B cell (primary cell): ENCODE measurements at regions not wholly inside any gene's neighbourhood (a gene's known extent, or its start where the extent isn't known, plus 50 kb on each side); places are given as distances from the start of the nearest gene placed in this dataset.

Source experiments
- ATAC-seq: fragments of 200-7000 bp; cut with Tn5 transposase; one replicate; pipeline ENCODE4 v1.10.0; 2021; ENCODE audit warnings: low read depth, mild to moderate bottlenecking, moderate number of reproducible peaks, moderate library complexity
- CTCF ChIA-PET: fragments of 350-600 bp; sonication (Branson Sonifier 250); formaldehyde crosslinking; loops from one replicate; lab custom pipeline; 2021; ENCODE audit warnings: antibody characterized with exemption, inconsistent platforms; lab: Charles Lee
- POLR2A ChIA-PET: fragments of 350-600 bp; sonication (Branson Sonifier 250); formaldehyde crosslinking; loops from one replicate; lab custom pipeline; 2021; ENCODE audit warnings: antibody characterized with exemption; lab: Charles Lee
- DNase-seq: peaks from one replicate; pipeline ENCODE4 v3.0.0; 2013
- H2AFZ ChIP-seq: 2 replicates; pipeline ENCODE4 v1.6.1; 2012; ENCODE audit warnings: mild to moderate bottlenecking, low read depth, low read length; ENCODE audit not compliant: insufficient read depth, poor library complexity, severe bottlenecking
- H3K27ac ChIP-seq, 2 donors: 1 replicate in 1 of 2; 2 replicates in 1 of 2; pipeline ENCODE4 v1.5.1; 2012 to 2013; ENCODE audit warnings: low read length in 2 of 2, mild to moderate bottlenecking in 2 of 2, moderate library complexity in 1 of 2
- H3K27me3 ChIP-seq, 4 experiments: fragments of 200-600 bp in 1 of 4; sonication (generic) in 1 of 4; replicated peaks in 1 of 4; 1 replicate in 2 of 4; 2 replicates in 2 of 4; pipeline versions ENCODE4 v1.6.1 to v1.7.0; 2013 to 2016; ENCODE audit warnings: low read length in 3 of 4, mild to moderate bottlenecking in 2 of 4, mixed read lengths in 1 of 4, moderate library complexity in 1 of 4; ENCODE audit not compliant: insufficient read depth in 4 of 4, control insufficient read depth in 3 of 4; ENCODE audit errors: control extremely low read depth in 1 of 4
- H3K36me3 ChIP-seq, 2 experiments: replicated peaks in 1 of 2; 1 replicate in 1 of 2; 2 replicates in 1 of 2; pipeline versions ENCODE4 v1.6.1 to v1.7.1; 2013; ENCODE audit warnings: low read length in 1 of 2; ENCODE audit not compliant: insufficient read depth in 2 of 2, control insufficient read depth in 1 of 2; ENCODE audit errors: control extremely low read depth in 1 of 2, extremely low read depth in 1 of 2
- H3K4me1 ChIP-seq, 2 donors: fragments of 200-600 bp in 1 of 2; sonication (generic) in 1 of 2; 1 replicate in 1 of 2; 2 replicates in 1 of 2; pipeline versions ENCODE4 v1.5.1 to v1.6.1; 2013 to 2017; ENCODE audit warnings: low read length in 2 of 2; ENCODE audit not compliant: control insufficient read depth in 2 of 2, insufficient read depth in 2 of 2
- H3K4me2 ChIP-seq: replicated peaks from 2 replicates; pipeline ENCODE3; 2012; ENCODE audit warnings: mild to moderate bottlenecking, low read depth, low read length; ENCODE audit not compliant: poor library complexity, severe bottlenecking
- H3K4me3 ChIP-seq, 5 experiments: fragments of 200-600 bp in 1 of 5; sonication (generic) in 1 of 5; 1 replicate in 3 of 5; 2 replicates in 2 of 5; pipeline versions ENCODE4 v1.5.1 to v1.7.0; 2011 to 2016; ENCODE audit warnings: low read length in 4 of 5, mild to moderate bottlenecking in 4 of 5, low read depth in 2 of 5, control low read depth in 1 of 5, moderate library complexity in 1 of 5; ENCODE audit not compliant: insufficient read depth in 1 of 5; ENCODE audit errors: control extremely low read depth in 1 of 5, extremely low read depth in 1 of 5
- H3K79me2 ChIP-seq: fragments of 200-600 bp; sonication (generic); one replicate; pipeline ENCODE4 v1.6.0; 2016; ENCODE audit warnings: low read length; ENCODE audit not compliant: control insufficient read depth, insufficient read depth
- H3K9ac ChIP-seq: fragments of 200-600 bp; sonication (generic); 2 replicates; pipeline ENCODE4 v1.6.1; 2017; ENCODE audit warnings: mild to moderate bottlenecking, low read length, moderate library complexity
- H3K9me3 ChIP-seq, 3 donors: one replicate each; pipeline versions ENCODE4 v1.6.1 to v1.7.1; 2013; ENCODE audit warnings: low read length in 2 of 3; ENCODE audit not compliant: control insufficient read depth in 2 of 3, insufficient read depth in 1 of 3; ENCODE audit errors: control extremely low read depth in 1 of 3
- H4K20me1 ChIP-seq: 2 replicates; pipeline ENCODE4 v1.6.0; 2012; ENCODE audit warnings: mild to moderate bottlenecking, low read length; ENCODE audit not compliant: insufficient read depth, control insufficient read depth, poor library complexity, severe bottlenecking
- H3K27ac Mint-ChIP-seq: one replicate; pipeline ENCODE4 v1.8.0; 2021; ENCODE audit warnings: mixed read lengths
- H3K27me3 Mint-ChIP-seq: one replicate; pipeline ENCODE4 v1.8.0; 2021; ENCODE audit warnings: mixed read lengths
- H3K4me1 Mint-ChIP-seq: one replicate; pipeline ENCODE4 v1.8.0; 2021; ENCODE audit warnings: mixed read lengths
- H3K4me3 Mint-ChIP-seq: one replicate; pipeline ENCODE4 v1.8.0; 2021; ENCODE audit warnings: mixed read lengths
- H3K9me3 Mint-ChIP-seq: one replicate; pipeline ENCODE4 v1.8.0; 2022; ENCODE audit warnings: mixed read lengths; ENCODE audit not compliant: insufficient read depth
- CTCF ChIP-seq: fragments of 200-600 bp; IDR thresholded peaks from one replicate; pipeline ENCODE4 v1.8.0; 2022; ENCODE audit warnings: antibody characterized with exemption, mild to moderate bottlenecking
- EZH2 ChIP-seq: IDR thresholded peaks from 2 replicates; pipeline ENCODE4 v1.6.1; 2012; ENCODE audit warnings: borderline replicate concordance, low read depth, mild to moderate bottlenecking, moderate library complexity, low read length; ENCODE audit not compliant: insufficient read depth, poor library complexity, severe bottlenecking
- WGBS: methylation state at CpG from one replicate; pipeline ENCODE4 v1.1.5; 2013; ENCODE audit warnings: missing lambda C conversion rate; ENCODE audit not compliant: insufficient coverage; 5-methylcytosine and 5-hydroxymethylcytosine counted together
- intact Hi-C: fragments of 100-400 bp; cut with micrococcal nuclease; formaldehyde crosslinking; loops from one replicate; pipeline ENCODE4 v1.10.0; 2022

DNA sequence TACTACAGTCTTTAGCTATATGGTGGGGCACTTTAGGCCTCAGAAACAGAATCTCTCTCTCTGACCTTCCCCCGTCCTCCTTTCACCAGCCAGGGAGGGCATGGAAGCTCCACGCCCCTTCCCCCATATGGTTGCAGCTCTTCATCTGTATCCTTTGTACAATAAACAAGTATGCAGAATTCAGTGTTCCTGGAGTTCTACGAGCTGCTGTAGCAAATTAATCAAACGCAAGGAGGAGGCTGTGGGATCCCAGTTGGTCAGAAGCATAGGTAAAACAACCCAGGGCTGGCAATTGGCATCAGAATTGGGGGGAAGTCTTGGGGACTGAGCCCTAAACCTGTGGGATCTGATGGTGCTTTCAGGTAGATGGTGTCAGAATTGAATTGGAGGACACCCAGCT is 163.7 kb upstream of the NLRP1 start:
- no peak overlapping the region for H3K4me3 Mint-ChIP-seq
- Histone ChIP-seq H3K9me3 (no peaks in the 10 kb centered on the region), H3K27me3 (no peaks in the 10 kb centered on the region), H3K4me1 (no peaks in the 10 kb centered on the region), H3K36me3 (no peaks in the 10 kb centered on the region), H4K20me1 (no peaks in the 10 kb centered on the region), H3K27ac (no peak overlapping the region), H2AFZ (no peak overlapping the region), H3K4me3 (no peak overlapping the region), H3K9ac (no peak overlapping the region), H3K79me2 (no peaks in the 10 kb centered on the region), H3K4me2 (no peak overlapping the region)
- CTCF ChIA-PET, result no interaction called here
- ATAC-seq, result no peak
- no peaks in the 10 kb centered on the region for H3K4me1 Mint-ChIP-seq
- intact Hi-C loops, result no loop called here
- 74% methylated on average over 2 of the region's 4 CpGs for WGBS
- no peak for DNase-seq
- POLR2A ChIA-PET, result no interaction called here
- peaks cover 2% of the 10 kb centered on the region for H3K9me3 Mint-ChIP-seq
- TF ChIP-seq CTCF (no peak), EZH2 (no peak)
- no peak overlapping the region for H3K27ac Mint-ChIP-seq
- peaks cover 13% of the 10 kb centered on the region for H3K27me3 Mint-ChIP-seq

DNA sequence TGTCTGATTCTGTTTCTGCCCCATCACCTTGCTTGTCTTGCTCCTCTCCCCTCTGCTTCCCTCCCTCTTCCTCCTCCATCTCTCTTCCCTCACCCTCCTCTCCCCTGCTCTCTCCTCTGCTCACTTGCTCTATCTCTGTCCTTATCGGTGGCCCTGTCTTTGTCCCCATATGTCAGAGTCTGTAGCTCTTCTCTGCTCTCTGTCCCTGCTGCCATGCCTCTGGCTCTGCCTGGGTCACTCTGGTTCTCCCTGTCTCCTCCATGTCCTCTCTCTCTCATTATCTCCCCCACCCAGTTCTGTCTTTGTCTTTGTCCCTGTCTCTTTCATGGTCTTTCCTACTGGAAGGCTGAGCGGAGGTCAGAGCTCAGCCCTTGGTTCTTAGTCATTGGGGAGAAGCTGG is 169.1 kb upstream of the NLRP1 start:
- Mint-ChIP-seq H3K9me3 (no peaks in the 10 kb centered on the region), H3K27me3 (peaks cover 26% of the 10 kb centered on the region), H3K4me3 (no peak overlapping the region), H3K27ac (no peak overlapping the region), H3K4me1 (no peaks in the 10 kb centered on the region)
- no peak overlapping the region for H3K27ac ChIP-seq
- no peaks in the 10 kb centered on the region for H3K36me3 ChIP-seq
- no peak for DNase-seq
- no peaks in the 10 kb centered on the region for H3K79me2 ChIP-seq
- no peak for ATAC-seq
- H3K9me3 ChIP-seq, result peaks cover 0 to 3% (median 0%) of the 10 kb centered on the region in 3 donors
- no peak overlapping the region for H3K4me2 ChIP-seq
- H3K9ac ChIP-seq, result no peak overlapping the region
- ChIA-PET CTCF (no interaction called here), POLR2A (no interaction called here)
- H4K20me1 ChIP-seq, result no peaks in the 10 kb centered on the region
- 94% methylated on average over 2 of the region's 2 CpGs for WGBS
- H3K4me1 ChIP-seq, result no peaks in the 10 kb centered on the region
- TF ChIP-seq CTCF (no peak), EZH2 (no peak)
- no peak overlapping the region for H2AFZ ChIP-seq
- intact Hi-C loops, result no loop called here
- peaks cover 0 to 1% (median 0%) of the 10 kb centered on the region in 4 experiments for H3K27me3 ChIP-seq
- no peak overlapping the region for H3K4me3 ChIP-seq
